Stimulated activated CD8-positive, alpha-beta memory T cell treated with anti-CD3 and anti-CD28 coated beads, Interleukin-15, amount 100 ng/mL, for 1 hour (primary cell): ENCODE measurements at regions not wholly inside any gene's neighbourhood (a gene's known extent, or its start where the extent isn't known, plus 50 kb on each side); places are given as distances from the start of the nearest gene placed in this dataset.

Source experiments
- DNase-seq: peaks from one replicate; pipeline ENCODE4 v3.0.0-alpha.2; 2020; ENCODE audit warnings: low read depth

DNA sequence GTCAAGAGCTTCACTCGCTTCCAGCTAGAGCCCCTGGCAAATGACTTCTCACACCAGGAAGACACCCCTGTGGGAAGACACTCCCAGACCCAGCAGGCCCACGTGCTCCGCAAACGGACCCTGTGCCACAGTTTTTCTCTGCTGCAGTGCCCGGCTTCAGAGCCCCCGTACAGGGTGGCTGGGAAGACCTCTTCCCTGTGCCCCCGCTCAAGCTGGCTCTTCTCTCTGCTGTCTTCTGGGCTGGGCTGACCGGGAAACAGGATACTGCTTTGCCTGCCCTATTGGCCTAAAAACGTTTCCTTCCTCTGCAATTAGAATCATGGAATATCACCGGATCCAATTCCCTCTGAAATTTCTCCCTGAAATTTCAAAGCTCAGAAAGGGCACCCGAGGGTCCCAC is 63.7 kb upstream of the CRHR1 start:
- DNase-seq: no peak

DNA sequence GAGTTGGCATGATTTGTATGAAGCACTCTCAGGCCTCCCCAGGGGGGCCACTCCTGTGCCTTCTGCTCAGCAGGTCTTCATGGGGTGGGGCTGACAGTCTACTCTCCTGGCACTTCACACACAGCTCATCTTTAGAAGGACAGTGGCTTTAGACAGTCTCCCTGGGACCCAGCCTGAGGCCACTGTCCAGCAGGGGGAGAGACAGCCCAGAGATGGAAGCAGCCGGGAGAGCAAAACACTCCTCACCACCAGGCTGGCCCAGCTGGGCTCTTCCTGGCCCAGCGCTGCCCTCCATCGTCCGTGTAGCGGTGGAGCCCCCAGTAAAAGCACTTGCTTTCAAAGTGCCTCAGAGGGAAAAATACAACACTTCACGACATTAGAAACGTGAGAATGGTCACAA is 62.0 kb upstream of the CRHR1 start:
- no peak for DNase-seq

- DNase-seq: no peak
Measured at GRCh38 chr17:45729294-45729907, 54.7 kb upstream of the CRHR1 start.

GRCh38 chr17:45730192-45730591 is 53.9 kb upstream of the CRHR1 start:
- no peak for DNase-seq

GRCh38 chr17:45731459-45731858 is 52.7 kb upstream of the CRHR1 start:
- no peak for DNase-seq

GRCh38 chr17:45732926-45733505 is 51.1 kb upstream of the CRHR1 start:
- no peak for DNase-seq

DNA sequence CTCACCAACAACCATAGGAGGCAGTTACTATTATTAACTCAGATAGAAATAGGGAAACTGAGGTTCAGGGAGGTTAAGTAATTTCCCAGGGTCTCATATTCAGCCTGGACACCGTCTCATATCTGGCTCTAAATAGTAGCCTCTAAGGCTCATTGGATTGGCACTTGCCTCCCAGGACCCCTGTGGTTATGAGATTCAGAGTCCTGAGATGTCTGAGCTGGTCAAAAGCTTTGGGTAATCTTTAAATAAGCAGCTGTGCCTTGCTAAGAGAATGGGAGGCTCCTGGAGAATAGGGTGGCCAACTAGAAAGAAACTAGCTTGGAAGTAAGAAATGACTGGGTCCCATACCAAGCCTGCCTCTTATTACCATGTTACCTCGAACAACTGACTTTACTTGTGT is 50.3 kb upstream of the CRHR1 start:
- DNase-seq: no peak
